Vagina (tissue), 2 donors: ENCODE measurements at regions not wholly inside any gene's neighbourhood (a gene's known extent, or its start where the extent isn't known, plus 50 kb on each side); places are given as distances from the start of the nearest gene placed in this dataset.

ENCODE experiments used
- CTCF ChIP-seq, 3 experiments: fragments of 450-650 bp in 2 of 3; fragments of 200-600 bp in 1 of 3; sonication (generic) in 1 of 3; IDR thresholded peaks; one replicate each; pipeline ENCODE4 v1.5.1; 2017 to 2019; ENCODE audit warnings: antibody characterized with exemption in 3 of 3, mild to moderate bottlenecking in 2 of 3, moderate library complexity in 2 of 3
- POLR2A ChIP-seq, 2 donors: fragments of 450-650 bp; IDR thresholded peaks; one replicate each; pipeline ENCODE4 v1.6.1; 2017; ENCODE audit warnings: antibody characterized with exemption in 2 of 2, mild to moderate bottlenecking in 2 of 2, moderate library complexity in 2 of 2

- TF ChIP-seq POLR2A (IDR thresholded peaks at IDR 0.05) (no peak), CTCF (IDR thresholded peaks at IDR 0.05) (no peak)
Measured at GRCh38 chr16:31695667-31696066, 168.0 kb downstream of the AHSP start.
